Liver (tissue), 8 donors: ENCODE measurements at regions not wholly inside any gene's neighbourhood (a gene's known extent, or its start where the extent isn't known, plus 50 kb on each side); places are given as distances from the start of the nearest gene placed in this dataset.

Source experiments
- DNase-seq: peaks from one replicate; pipeline ENCODE4 v3.0.0-alpha.2; 2017; ENCODE audit warnings: low spot score
- H3K27ac ChIP-seq, 2 donors: one replicate each; pipeline ENCODE4 v1.7.0; 2013; ENCODE audit warnings: inconsistent platforms in 2 of 2, low read length in 2 of 2, control low read depth in 1 of 2, low read depth in 1 of 2, mild to moderate bottlenecking in 1 of 2
- H3K27me3 ChIP-seq, 4 donors: one replicate each; pipeline versions ENCODE4 v1.6.1 to v1.7.0; 2013; ENCODE audit warnings: low read length in 3 of 4, inconsistent platforms in 1 of 4, mild to moderate bottlenecking in 1 of 4, moderate library complexity in 1 of 4; ENCODE audit not compliant: control insufficient read depth in 4 of 4, insufficient read depth in 4 of 4
- H3K36me3 ChIP-seq, 4 donors: one replicate each; pipeline versions ENCODE4 v1.6.1 to v1.7.0; 2013; ENCODE audit warnings: low read length in 3 of 4, mild to moderate bottlenecking in 3 of 4, low read depth in 1 of 4, moderate library complexity in 1 of 4; ENCODE audit not compliant: control insufficient read depth in 4 of 4, insufficient read depth in 3 of 4
- H3K4me1 ChIP-seq, 4 donors: one replicate each; pipeline versions ENCODE4 v1.6.1 to v1.7.0; 2013; ENCODE audit warnings: low read length in 3 of 4, mild to moderate bottlenecking in 3 of 4, moderate library complexity in 1 of 4; ENCODE audit not compliant: control insufficient read depth in 4 of 4, insufficient read depth in 4 of 4
- H3K4me3 ChIP-seq, 3 donors: one replicate each; pipeline versions ENCODE4 v1.6.1 to v1.7.0; 2013; ENCODE audit warnings: low read length in 3 of 3, control low read depth in 1 of 3, low read depth in 1 of 3, mild to moderate bottlenecking in 1 of 3
- H3K9ac ChIP-seq, 2 donors: one replicate each; pipeline ENCODE4 v1.7.0; 2013; ENCODE audit warnings: low read length in 2 of 2, mild to moderate bottlenecking in 2 of 2, moderate library complexity in 2 of 2, control low read depth in 1 of 2, low read depth in 1 of 2
- H3K9me3 ChIP-seq, 4 donors: one replicate each; pipeline versions ENCODE4 v1.6.1 to v1.7.0; 2013; ENCODE audit warnings: low read length in 3 of 4; ENCODE audit not compliant: control insufficient read depth in 4 of 4
- ATF3 ChIP-seq: IDR thresholded peaks from 2 replicates; pipeline ENCODE4 v1.6.1; 2016; ENCODE audit warnings: antibody characterized with exemption
- CTCF ChIP-seq: fragments of 150-350 bp; IDR thresholded peaks from 2 replicates; pipeline ENCODE4 v1.5.1; 2017; ENCODE audit warnings: improper control_type of control experiment, low read depth, low read length; ENCODE audit not compliant: missing input control
- EGR1 ChIP-seq, 2 donors: IDR thresholded peaks; 2 replicates each; pipeline ENCODE4 v1.6.1; 2016 to 2018; ENCODE audit warnings: antibody characterized with exemption in 2 of 2, low read depth in 2 of 2
- FOXA1 ChIP-seq: IDR thresholded peaks from 2 replicates; pipeline ENCODE4 v1.6.1; 2016; ENCODE audit warnings: antibody characterized with exemption
- FOXA2 ChIP-seq: IDR thresholded peaks from 2 replicates; pipeline ENCODE4 v1.6.1; 2016; ENCODE audit warnings: antibody characterized with exemption
- GABPA ChIP-seq, 2 donors: IDR thresholded peaks in 1 of 2; conservative IDR thresholded peaks in 1 of 2; 2 replicates each; pipeline ENCODE4 v1.6.1; 2016; ENCODE audit warnings: antibody characterized with exemption in 2 of 2, mild to moderate bottlenecking in 1 of 2, moderate library complexity in 1 of 2
- HNF4A ChIP-seq, 2 donors: conservative IDR thresholded peaks; 2 replicates each; pipeline ENCODE4 v1.6.1; 2016; ENCODE audit warnings: antibody characterized with exemption in 2 of 2, mild to moderate bottlenecking in 2 of 2
- HNF4G ChIP-seq: IDR thresholded peaks from 2 replicates; pipeline ENCODE4 v1.6.1; 2016; ENCODE audit warnings: antibody characterized with exemption
- JUND ChIP-seq, 2 donors: IDR thresholded peaks; 2 replicates each; pipeline ENCODE4 v1.6.1; 2016; ENCODE audit warnings: antibody characterized with exemption in 2 of 2
- MAX ChIP-seq: IDR thresholded peaks from 2 replicates; pipeline ENCODE4 v1.6.1; 2016; ENCODE audit warnings: antibody characterized with exemption
- NR2F2 ChIP-seq: IDR thresholded peaks from 2 replicates; pipeline ENCODE4 v1.6.1; 2016; ENCODE audit warnings: antibody characterized with exemption
- RAD21 ChIP-seq, 2 donors: IDR thresholded peaks; 2 replicates each; pipeline ENCODE4 v1.6.1; 2016; ENCODE audit warnings: antibody characterized with exemption in 2 of 2, mild to moderate bottlenecking in 2 of 2
- REST ChIP-seq: IDR thresholded peaks from 2 replicates; pipeline ENCODE4 v1.6.1; 2016; ENCODE audit warnings: antibody characterized with exemption, mild to moderate bottlenecking
- RXRA ChIP-seq, 2 donors: IDR thresholded peaks; 2 replicates each; pipeline ENCODE4 v1.6.1; 2017 to 2018; ENCODE audit warnings: antibody characterized with exemption in 2 of 2, mild to moderate bottlenecking in 1 of 2
- SP1 ChIP-seq: IDR thresholded peaks from 2 replicates; pipeline ENCODE4 v1.6.1; 2018; ENCODE audit warnings: antibody characterized with exemption, mild to moderate bottlenecking
- TAF1 ChIP-seq: conservative IDR thresholded peaks from 2 replicates; pipeline ENCODE4 v1.6.1; 2016; ENCODE audit warnings: antibody characterized with exemption, mild to moderate bottlenecking
- YY1 ChIP-seq: IDR thresholded peaks from 2 replicates; pipeline ENCODE4 v1.6.1; 2016; ENCODE audit warnings: antibody characterized with exemption, mild to moderate bottlenecking
- ZBTB33 ChIP-seq: IDR thresholded peaks from 2 replicates; pipeline ENCODE4 v1.6.1; 2016; ENCODE audit warnings: antibody characterized with exemption
- WGBS: extraction: QIAGEN DNeasy Blood & Tissue Kit; methylation state at CpG from one replicate; pipeline ENCODE4 v1.1.7; 2013; 5-methylcytosine and 5-hydroxymethylcytosine counted together
- donor health status: healthy.
- donor health status: healthy.
- donor health status: healthy.
- donor health status: healthy.
- donor health status: healthy.

GRCh38 chr2:224174990-224175389 lies 135.9 kb upstream of the SERPINE2 start:
- H3K27me3 ChIP-seq: no peaks in the 10 kb centered on the region
- no peak overlapping the region for H3K9ac ChIP-seq
- H3K27ac ChIP-seq: no peak overlapping the region
- TF ChIP-seq ATF3 (no peak), FOXA2 (no peak), NR2F2 (no peak), EGR1 (IDR thresholded peaks at IDR 0.05; ENCODE audit: low read depth in 2 of 2) (no peak), TAF1 (no peak), CTCF (no peak), HNF4A (conservative IDR thresholded peaks at IDR 0.05) (no peak), JUND (IDR thresholded peaks at IDR 0.05) (no peak), FOXA1 (no peak), RXRA (IDR thresholded peaks at IDR 0.05) (no peak), YY1 (no peak), RAD21 (IDR thresholded peaks at IDR 0.05) (no peak), GABPA (IDR thresholded peaks at IDR 0.05 in 1 of 2, conservative IDR thresholded peaks at IDR 0.05 in 1 of 2) (no peak), SP1 (no peak), MAX (no peak), REST (no peak), HNF4G (no peak)
- H3K4me1 ChIP-seq: no peaks in the 10 kb centered on the region
- H3K9me3 ChIP-seq: no peaks in the 10 kb centered on the region
- H3K36me3 ChIP-seq: no peaks in the 10 kb centered on the region
- no peak for DNase-seq
- no peak overlapping the region for H3K4me3 ChIP-seq
- WGBS: 93% methylated on average over 5 of the region's 5 CpGs

GRCh38 chr2:224174521-224174920 lies 135.4 kb upstream of the SERPINE2 start:
- DNase-seq: no peak
- Histone ChIP-seq H3K9me3 (no peaks in the 10 kb centered on the region), H3K27ac (no peak overlapping the region), H3K27me3 (no peaks in the 10 kb centered on the region), H3K9ac (no peak overlapping the region), H3K4me1 (no peaks in the 10 kb centered on the region), H3K36me3 (no peaks in the 10 kb centered on the region), H3K4me3 (no peak overlapping the region)
- TF ChIP-seq MAX: no peak
- TF ChIP-seq NR2F2: no peak
- no peak for TF ChIP-seq REST
- no peak for TF ChIP-seq TAF1
- TF ChIP-seq YY1: no peak
- TF ChIP-seq ZBTB33: no peak
- TF ChIP-seq EGR1 (IDR thresholded peaks at IDR 0.05; ENCODE audit: low read depth in 2 of 2): no peak
- TF ChIP-seq SP1: no peak
- WGBS: 61% methylated on average over 1 of the region's 1 CpG
